Stimulated activated CD4-positive, alpha-beta T cell treated with anti-CD3 and anti-CD28 coated beads, Interleukin-4, amount 100 ng/mL, for 1 hour (primary cell): ENCODE measurements at regions not wholly inside any gene's neighbourhood (a gene's known extent, or its start where the extent isn't known, plus 50 kb on each side); places are given as distances from the start of the nearest gene placed in this dataset.
"Not testable (repeated sequence)": the region's sequence is repeated elsewhere in the genome, so short reads cannot be mapped to it uniquely, and the experiment has no call there.

ENCODE experiments used
- DNase-seq: peaks from one replicate; pipeline ENCODE4 v3.0.0-alpha.2; 2020

DNA sequence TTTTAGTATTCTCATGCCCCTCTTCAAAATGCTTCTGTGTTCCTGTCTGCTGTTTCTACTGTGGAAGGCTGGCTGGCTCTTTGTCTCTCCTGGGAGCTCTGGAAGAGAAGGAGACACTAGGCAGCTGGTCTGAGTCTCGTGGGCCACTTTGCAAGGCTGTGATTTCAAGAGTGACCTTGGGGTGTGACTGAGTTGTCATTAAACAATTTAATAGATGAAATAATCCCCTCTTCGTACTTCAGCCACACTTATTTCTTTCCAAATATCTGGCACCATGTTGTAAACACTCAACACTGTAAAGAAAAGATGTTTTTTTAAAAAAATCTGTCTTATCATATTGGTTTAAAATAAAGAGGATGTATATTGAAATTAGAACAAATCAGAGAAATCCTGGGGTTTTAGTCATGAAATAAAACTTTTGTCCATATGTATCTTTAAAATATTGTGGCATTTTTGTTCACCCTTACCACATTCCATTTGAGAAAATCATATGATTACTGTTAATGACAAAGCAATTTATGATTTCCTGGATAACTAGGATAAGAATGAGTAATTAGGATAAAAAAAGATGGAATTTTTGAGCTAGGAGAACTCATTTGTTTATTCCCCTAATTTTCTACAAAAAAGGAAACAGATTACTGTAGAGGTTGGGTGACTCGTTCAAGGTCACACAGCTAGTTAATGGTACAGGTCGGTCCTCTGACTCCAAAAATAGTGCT is 200.8 kb downstream of the MAT2B start:
- no peak for DNase-seq

DNA sequence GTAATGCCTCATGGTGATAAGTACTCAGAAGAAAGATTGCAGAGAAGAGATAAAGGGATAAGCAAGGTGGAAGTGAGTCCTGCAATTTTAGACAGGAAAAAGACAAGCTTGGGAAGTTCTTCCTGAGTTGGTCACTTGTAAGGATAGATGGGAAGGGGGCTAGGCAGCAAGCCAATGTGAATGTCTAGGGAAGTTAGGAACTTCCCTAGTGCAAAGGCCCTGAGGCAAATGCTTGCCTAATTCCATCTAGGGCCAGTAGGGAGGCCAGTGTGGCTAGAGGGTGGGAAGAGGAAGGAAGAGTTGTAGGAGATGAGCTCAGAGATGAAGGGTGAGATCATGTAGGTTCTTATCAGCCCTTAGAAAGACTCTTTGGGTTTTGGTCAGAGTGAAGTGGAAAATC is 206.6 kb downstream of the MAT2B start:
- no peak for DNase-seq

DNA sequence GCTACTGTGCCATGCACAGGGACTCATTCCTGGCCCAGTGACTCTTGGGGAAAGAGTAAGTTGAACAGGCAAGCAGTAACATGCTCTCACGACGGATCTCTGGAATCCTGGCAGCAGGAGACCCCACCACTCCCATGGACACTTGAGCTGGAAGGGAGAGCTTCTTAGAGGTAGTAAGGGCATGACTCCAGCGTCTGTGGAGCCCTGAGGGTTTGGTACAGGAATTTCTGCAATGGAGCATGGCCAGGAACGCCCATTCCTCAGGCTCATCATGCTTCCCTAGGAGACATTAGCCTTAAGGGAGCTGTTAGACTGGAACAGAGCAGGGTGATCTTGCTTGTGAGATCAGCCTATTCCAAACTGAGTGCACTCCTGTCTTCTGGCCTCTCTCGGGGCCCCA is 212.9 kb downstream of the MAT2B start:
- DNase-seq: no peak

DNA sequence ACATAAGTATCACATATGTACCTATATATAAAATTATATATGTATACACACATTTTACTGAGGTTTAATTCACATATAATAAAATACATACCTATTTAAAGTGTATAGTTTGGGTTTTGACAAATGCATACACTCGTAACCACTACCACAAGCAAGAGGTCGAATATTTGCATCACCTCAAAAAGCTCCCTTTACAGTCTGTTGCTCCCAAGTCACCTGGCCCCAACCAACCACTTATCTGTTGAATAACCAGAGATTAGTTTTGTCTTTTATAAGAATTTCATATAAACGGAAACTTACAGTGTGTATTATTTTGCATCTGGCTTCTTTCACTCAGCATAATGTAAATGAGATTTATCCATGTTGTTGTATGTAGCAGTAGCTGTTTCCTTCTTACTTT is 218.9 kb downstream of the MAT2B start:
- no peak for DNase-seq

DNA sequence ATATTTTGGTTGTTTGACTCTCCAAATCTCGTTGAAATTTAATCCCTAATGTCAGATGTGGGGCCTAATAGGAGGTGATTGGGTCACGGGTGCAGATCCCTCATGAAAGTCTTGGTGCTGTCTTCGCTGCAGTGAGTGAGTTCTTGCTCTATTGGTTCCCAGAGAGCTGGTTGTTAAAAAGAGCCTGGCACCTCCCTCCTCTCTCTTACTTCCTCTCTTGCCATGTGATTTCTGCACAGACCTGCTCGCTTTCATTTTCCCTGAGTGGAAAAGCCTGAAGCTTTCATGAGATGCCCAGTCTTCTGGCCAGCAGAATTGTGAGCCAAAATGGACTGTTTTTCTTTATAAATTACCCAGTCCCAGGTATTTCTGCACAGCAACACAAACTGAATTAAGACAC is 221.6 kb downstream of the MAT2B start:
- no peak for DNase-seq

DNA sequence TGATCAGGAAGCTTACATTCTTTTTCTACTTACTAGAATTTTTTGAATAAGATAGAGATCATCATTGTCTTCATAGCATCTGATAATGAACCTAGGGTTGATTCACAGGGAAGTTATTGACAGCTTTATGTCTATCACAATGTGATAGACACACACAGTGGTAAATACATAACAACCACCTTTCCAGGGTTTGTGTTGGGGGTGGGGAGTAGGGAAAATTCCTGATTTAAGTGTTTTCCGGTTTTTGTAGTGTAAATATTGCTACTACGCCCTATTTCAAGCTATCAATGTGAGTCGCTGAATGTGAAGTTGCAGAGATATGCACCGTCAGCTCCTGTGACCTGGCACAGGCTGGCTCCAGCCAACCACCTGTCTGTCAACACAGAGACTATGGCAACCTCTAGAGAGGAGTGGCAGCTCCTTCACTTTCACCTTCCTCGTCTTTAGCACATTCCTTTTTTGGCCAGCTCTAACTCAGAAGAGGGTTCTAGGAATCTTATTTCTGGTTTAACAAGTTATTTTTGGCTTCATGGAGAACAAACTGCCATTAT is 224.9 kb downstream of the MAT2B start:
- DNase-seq: no peak

DNA sequence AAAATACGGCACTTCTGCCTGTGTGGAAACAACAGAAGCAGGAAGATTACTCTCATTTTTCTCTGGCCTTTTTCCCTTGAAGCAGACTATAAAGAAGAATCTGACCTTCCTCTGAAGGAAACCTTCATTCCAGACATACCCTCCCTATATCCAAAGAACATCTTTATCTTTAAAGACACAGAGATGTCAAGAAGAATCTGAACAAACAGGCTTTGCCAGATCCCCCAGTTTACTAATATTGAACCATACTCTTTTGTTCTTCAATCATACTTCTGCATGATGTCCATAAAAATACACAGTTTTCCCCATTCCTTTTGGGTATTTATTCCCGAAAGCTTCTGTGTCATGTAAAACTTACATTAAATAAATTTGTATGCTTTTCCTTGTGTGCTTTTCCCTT is 225.8 kb downstream of the MAT2B start:
- DNase-seq: no peak

DNA sequence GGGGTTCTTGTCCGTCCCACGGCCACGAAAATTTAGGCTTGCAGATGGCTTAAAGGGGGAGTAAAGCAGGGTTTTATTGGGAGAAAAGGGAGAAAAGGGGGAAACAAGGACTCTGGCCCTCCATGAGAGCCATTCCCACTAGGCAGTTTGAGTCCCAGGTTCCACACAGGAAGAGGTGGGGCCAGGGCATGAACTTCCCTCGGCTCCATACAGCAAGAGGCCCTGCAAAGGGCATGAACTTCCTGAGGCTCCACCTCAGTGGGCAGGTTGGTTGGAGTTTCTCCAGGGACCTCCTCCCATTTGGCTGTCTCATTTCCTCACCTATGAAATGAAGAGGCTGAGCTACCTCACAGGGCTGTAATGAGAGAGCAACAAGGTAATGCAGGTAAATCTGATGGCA is 229.7 kb downstream of the MAT2B start:
- no peak for DNase-seq

DNA sequence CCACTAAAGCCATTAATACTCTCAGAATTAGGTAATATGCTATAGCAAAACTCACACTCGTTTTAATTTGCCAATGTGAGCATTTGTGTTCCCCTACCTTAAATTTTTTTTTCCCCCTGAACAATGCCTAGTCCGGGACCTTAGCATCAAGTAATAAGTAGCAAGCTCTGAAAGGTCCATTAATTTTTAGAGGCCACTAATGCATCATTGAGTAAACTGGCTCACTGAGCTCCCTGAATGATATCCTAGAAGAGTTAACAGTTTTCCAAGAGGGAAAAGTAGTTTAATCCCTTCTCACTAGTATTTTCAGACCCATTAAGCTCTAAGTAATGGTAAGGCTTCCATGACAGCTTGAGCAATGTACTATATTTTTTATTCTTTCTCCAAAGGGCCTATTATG is 242.2 kb downstream of the MAT2B start:
- no peak for DNase-seq

DNA sequence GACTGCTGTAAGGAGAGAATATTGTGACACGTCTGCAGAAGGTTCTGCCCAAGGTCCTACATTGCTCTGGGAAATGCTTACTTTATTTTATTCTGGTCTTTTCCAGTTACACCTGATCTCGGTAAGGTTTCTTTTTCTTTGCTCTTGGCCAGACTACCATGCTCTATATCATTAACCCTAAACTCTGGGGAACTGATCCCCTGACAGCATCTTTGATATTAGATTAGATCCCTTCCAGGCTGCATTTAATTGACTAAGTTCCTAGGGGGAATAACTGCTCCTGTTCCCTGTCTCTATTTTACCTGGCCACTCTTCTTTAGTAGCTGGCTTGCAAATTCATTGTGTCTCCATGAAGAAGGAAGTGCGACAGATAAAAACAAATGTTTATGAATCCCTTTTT is 243.5 kb downstream of the MAT2B start:
- no peak for DNase-seq

DNA sequence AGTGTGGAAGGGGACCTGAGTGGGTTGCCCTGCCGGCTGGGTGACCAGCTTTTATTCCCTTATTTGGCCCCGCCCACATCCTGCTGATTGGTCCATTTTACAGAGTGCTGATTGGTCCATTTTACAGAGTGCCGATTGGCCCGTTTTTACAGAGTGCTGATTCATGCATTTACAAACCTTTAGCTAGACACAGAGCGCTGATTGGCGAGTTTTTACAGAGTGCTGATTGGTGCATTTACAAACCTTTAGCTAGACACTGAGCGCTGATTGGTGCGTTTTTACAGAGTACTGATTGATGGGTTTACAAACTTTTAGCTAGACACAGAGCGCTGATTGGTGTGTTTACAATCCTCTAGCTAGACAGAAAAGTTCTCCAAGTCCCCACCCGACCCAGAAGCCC is 245.0 kb downstream of the MAT2B start:
- not testable (repeated sequence) for DNase-seq

DNA sequence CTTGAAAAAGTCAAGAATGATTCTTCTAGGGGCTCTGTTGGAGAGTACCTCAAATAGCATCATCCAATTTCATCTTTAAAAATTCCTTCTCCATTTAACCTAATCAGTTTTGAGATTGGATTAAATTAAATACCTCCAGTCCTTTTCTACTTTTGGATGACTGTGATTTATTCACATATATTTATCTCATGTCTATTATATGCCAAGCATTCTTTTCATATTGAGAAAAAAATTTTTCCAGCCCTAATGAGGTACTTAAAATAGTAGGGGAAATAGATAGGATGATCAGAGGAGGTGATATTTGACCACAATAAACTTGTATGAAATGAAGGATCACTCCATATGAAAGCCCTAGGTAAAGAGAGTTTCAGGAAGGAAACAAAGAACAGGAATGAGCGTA is 250.1 kb downstream of the MAT2B start:
- DNase-seq: no peak

DNA sequence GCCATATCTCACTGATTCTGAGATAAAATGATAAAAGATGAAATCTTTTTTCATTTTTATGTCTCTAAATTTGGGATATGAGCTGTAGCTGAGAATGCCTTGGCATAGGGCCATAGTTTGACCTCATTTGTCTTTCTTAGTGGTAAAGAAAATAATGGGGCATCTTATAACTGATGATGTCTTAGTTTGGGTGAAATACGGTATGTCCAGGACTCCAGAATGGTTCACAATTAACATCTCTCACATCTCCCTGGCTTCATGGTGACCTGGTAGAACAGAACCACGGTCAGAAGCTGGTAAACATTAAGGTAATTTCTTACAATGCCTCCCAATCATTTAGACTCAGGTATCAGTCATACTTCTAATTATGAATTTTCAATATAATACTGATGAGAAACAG is 250.8 kb downstream of the MAT2B start:
- DNase-seq: no peak

DNA sequence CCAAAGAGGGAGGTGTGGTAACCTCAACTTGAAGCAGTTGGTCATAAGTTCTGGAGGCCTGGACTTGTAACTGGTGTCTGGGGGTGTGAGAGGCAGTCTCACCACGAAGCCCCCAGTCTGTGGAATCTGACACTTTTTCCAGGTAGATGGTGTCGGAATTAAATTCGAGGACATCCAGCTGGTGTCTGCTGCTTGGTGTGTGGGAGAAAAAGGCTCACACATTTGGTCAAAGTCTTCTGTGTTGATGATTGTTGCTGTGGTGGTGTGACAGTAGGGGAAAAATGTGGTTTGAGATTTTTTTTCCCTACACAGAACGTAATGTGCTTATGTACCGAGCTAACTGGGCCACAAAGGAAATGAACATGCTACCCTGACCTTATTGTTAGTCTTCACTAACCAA is 251.9 kb downstream of the MAT2B start:
- DNase-seq: no peak

DNA sequence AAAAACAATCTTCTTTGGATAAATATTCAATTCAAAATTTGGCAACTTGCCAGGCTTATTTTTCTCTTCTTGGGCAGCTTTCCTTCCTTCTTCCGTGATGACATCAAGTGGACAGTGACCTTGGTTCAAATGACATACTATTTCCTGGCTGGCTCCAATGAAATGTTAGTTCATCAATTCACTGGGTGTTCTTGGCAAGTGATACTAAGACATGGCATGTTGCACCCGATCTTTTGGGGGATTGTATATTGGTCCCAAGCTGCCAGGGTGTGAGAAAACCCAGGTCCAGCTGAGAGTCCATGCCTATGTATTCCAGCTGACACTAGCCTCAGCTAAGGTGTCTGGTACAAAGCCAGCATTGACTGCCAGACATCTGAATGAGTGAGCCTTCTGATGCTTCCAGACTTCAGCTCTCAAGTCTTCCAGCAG is 252.9 kb downstream of the MAT2B start:
- DNase-seq: no peak

DNA sequence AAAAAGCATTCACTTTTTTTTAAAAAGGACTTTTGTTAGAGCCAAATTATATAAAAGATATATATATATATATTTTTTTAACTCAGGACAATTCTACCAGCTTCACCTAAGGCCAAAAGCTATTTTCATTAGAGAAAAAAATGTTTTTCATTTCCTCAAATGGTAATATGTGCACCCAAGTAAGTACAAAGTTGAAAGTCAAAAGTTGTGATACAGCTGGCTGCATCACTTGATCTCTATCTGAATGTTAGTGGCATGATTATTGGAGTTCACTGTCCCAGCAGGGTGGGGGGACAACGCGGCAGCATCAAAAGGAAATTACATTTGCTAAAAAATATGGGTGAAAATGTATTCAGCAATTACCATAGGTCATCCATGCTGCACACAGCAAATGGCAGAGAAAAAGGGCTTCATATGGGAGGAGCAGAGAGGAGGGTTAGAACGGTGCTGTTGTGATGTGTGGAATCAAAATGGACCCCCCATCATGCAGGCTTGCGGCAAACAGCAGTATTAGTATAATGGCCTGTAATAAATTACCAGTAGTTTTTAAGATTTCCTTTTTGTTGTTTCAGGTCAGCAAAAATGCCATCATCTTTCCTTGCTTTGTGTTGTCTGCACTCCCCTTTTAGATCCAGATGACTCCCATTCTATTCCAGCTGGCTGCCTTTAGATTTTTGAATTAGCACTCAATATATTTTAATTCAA is 253.7 kb downstream of the MAT2B start:
- no peak for DNase-seq

DNA sequence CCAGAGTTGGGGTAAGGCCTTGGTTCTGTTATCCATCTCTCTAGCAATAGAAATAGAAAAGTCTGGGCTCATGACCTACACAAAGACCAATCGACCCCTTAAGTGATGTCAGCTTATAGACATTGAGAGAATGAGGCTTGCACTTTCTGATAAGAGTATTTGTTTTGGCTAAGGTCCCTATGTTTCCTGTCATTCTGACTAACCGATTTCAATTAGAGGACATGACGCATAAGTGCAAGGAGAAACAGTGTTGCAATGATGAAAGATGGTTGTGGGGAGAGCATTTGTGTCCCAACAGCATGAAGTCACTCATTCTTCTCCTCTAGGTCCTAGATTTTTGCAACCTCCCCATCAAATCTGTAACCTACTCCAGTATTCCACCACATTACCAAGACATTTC is 255.1 kb downstream of the MAT2B start:
- no peak for DNase-seq

DNA sequence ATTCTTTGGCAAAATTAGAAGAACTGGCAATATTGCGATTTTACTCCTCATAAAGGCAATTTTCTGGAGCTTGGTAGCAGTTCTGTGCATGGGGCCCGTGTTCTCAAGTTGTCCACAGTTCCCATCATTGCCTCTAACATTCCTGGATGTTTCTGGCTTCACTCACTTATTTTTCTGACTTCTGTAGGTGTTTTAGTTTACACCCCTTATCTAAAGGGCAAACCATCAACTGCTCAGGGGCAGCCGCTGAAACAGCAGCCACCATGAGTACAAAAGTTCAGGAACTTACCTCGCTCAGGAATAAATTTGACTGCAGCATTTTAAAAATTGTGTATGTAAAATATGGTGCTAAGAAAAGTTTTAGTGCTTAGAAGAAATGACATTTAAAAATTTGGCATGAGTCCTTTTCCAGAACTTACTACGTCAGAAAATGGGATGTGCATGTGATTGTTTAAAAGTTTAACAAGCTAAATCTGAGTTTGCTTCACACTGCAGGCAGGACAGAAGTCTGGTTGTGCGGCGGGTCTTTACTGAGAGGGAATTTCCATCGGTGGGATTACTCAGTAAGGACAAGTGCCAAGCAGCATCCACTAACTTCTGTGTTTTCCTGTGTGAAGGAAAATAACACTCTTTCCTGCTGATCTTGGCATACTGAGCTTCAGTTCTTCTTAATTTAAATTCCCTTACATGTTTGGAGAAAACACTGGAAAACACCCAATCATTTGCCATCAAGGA is 261.7 kb downstream of the MAT2B start:
- DNase-seq: no peak

DNA sequence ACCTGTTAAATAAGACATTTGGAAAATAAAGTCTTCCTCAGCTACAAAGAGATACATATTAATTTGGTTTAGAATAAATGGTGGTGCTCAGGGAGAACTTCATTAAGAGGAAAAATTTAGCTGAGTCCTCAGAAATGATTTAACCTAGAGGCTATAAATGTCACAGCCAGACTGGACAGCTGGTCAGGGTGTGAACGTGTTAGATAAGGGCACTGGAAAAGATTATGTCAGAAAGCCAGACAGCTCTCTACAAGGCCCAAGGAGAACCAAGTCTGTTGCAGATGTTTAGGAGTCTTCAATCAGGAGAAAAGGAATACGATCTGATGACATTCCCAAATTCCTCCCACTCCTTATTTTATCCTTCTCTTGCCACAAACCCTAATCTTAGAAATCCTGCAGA is 265.2 kb downstream of the MAT2B start:
- DNase-seq: no peak

DNA sequence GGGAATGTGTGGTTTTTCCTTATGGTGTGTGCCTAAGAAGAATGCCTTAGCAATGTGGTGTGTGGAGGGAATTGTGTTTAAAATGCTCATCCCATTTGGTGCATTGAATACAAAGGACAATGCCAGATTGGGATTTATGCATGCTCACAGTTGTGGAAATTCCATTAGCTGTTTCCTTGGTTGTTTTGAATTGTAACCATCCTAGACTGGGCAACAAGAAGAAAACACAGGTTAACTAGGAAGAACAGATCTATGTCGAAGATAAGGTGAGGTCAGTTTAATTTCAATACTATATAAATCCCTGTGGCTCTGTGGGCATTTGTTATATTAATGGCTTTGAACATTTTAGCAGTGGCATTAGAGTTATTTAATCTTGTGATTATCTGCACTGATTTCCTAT is 266.8 kb downstream of the MAT2B start:
- DNase-seq: no peak

DNA sequence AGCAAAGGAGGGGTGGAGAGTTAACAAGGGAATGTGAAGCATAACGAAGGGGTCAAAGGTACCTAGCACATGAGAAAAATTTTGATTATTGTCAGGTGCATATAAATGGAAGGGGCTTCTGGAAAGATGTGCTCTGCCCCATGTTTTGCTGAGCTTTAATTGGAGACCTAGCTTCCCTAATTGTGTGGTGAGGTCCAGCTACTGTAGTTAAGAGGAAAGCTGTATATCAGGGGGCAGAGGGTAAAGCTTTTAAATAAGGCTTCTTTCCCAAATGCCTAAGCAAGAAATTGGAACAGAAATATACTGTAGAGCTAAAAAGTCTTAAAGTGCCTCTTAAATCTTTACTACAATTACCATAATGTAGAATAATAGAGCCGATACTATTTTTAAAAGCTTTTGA is 267.2 kb downstream of the MAT2B start:
- DNase-seq: no peak

DNA sequence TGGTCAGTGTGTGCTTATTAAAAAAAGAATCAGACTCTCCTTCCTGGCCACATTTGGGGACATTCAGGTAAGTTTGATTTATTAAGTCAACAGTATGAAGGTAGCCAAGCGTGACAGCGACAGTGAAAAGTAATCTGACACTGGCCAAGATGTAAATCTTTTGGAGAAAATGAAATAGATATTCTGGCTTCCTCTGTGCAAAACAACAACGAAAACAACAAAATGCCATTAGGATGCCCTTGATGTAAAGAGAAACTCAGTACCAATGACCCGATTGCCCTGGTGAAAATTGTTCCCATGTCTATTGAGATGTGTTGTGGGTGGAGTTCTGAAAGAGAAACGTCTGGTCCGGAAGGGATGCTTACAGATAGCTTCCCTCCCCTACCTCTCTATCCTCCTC is 267.8 kb downstream of the MAT2B start:
- DNase-seq: no peak

DNA sequence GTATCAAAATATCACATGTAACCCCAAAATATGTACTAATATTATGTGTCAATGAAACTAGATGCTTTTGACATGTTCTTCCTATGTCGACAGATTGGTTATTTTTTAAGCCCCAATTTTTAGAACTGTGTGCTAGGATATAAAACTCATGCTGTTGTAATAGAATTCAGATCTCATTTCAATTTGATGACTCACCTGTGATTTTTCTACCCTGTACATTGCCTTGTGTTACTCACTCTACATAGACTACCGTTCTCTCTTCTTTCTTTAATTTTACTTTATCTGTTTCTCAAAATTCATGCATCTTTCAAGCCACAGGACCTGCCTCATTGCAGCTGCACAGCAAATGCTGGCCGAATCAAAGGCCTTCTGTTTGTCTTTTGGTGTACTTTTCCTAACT is 284.5 kb downstream of the MAT2B start:
- no peak for DNase-seq

DNA sequence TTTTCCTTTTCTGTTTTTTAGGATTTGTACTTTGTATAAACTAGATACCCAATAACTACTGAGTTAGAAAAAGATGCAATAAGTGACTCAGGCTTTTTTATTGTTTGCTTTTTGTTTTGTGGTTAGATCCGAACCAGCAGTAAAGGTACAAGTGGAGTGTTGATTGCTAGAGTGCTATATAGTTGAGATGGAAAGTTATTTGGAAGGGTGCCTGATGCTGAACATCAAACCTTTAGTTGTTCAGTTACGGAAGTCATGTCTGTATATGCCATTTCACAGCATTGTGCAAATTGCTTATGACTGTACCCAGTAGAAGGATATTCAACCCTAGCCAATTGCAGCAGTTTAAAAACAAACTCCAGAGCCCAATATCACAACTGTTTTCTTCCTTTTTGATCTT is 285.1 kb downstream of the MAT2B start:
- no peak for DNase-seq
